Suprapubic skin (tissue), 4 donors: ENCODE measurements at regions not wholly inside any gene's neighbourhood (a gene's known extent, or its start where the extent isn't known, plus 50 kb on each side); places are given as distances from the start of the nearest gene placed in this dataset.

Experiments used
- EP300 ChIP-seq: sonication (generic); formaldehyde crosslinking; IDR thresholded peaks from one replicate; pipeline ENCODE4 v1.6.1; 2017; ENCODE audit warnings: antibody characterized with exemption
- POLR2A ChIP-seq, 2 donors: fragments of 450-650 bp; IDR thresholded peaks; one replicate each; pipeline ENCODE4 v1.6.1; 2017; ENCODE audit warnings: antibody characterized with exemption in 2 of 2, mild to moderate bottlenecking in 2 of 2, moderate library complexity in 2 of 2
- POLR2AphosphoS5 ChIP-seq, 3 donors: sonication (generic); formaldehyde crosslinking; IDR thresholded peaks; one replicate each; pipeline ENCODE4 v1.6.1; 2017; ENCODE audit warnings: antibody characterized with exemption in 3 of 3
- TF ChIP-seq, protein P1 (sequence below), 2 donors: fragments of 200-600 bp in 1 of 2; fragments of 450-650 bp in 1 of 2; sonication (generic) in 1 of 2; IDR thresholded peaks; one replicate each; pipeline ENCODE4 v1.5.1; 2016 to 2019; ENCODE audit warnings: antibody characterized with exemption in 2 of 2, mild to moderate bottlenecking in 1 of 2, moderate library complexity in 1 of 2

DNA sequence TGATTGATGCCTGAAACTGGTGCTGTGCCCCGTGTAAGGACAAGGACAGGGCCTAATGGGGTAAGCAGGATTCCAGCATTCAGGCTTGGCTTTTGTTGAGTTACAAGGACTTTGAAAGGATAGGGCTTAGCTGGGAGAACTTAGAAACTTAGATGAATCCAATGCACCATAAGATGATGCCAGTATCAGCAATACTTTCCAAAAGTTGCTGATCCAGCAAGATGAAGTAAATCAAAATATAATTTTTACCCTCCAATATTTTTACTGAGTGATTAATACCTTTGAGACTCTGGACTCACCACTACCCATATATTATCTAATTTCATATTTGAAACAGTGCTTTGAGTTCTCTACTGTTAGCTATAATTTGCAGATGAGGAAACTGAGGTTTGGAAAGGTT lies 354.5 kb upstream of the ATP5MC3 start:
- TF ChIP-seq, protein P1, sequence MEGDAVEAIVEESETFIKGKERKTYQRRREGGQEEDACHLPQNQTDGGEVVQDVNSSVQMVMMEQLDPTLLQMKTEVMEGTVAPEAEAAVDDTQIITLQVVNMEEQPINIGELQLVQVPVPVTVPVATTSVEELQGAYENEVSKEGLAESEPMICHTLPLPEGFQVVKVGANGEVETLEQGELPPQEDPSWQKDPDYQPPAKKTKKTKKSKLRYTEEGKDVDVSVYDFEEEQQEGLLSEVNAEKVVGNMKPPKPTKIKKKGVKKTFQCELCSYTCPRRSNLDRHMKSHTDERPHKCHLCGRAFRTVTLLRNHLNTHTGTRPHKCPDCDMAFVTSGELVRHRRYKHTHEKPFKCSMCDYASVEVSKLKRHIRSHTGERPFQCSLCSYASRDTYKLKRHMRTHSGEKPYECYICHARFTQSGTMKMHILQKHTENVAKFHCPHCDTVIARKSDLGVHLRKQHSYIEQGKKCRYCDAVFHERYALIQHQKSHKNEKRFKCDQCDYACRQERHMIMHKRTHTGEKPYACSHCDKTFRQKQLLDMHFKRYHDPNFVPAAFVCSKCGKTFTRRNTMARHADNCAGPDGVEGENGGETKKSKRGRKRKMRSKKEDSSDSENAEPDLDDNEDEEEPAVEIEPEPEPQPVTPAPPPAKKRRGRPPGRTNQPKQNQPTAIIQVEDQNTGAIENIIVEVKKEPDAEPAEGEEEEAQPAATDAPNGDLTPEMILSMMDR (IDR thresholded peaks at IDR 0.05) = no peak
- TF ChIP-seq EP300 (no peak), POLR2A (IDR thresholded peaks at IDR 0.05) (no peak), POLR2AphosphoS5 (IDR thresholded peaks at IDR 0.05) (no peak)
